GM12878 (cell line): ENCODE measurements at regions not wholly inside any gene's neighbourhood (a gene's known extent, or its start where the extent isn't known, plus 50 kb on each side); places are given as distances from the start of the nearest gene placed in this dataset.

Experiments
- EZH2 ChIP-seq: IDR thresholded peaks from 2 replicates; pipeline ENCODE4 v1.6.1; 2012; ENCODE audit warnings: low read depth, mild to moderate bottlenecking, control low read depth, inconsistent platforms, low read length, borderline replicate concordance; ENCODE audit not compliant: control insufficient read depth
- KDM1A ChIP-seq: fragments of 200-600 bp; sonication (generic); IDR thresholded peaks from 2 replicates; pipeline ENCODE4 v1.6.1; 2016; ENCODE audit warnings: borderline replicate concordance
- MTA3 ChIP-seq: IDR thresholded peaks from 2 replicates; pipeline ENCODE4 v1.6.1; 2012; ENCODE audit warnings: low read length, inconsistent platforms, borderline replicate concordance
- POLR2AphosphoS5 ChIP-seq: IDR thresholded peaks from 2 replicates; pipeline ENCODE4 v1.6.1; 2011; ENCODE audit warnings: mild to moderate bottlenecking, low read length, inconsistent platforms
- SMC3 ChIP-seq: IDR thresholded peaks from 2 replicates; pipeline ENCODE4 v1.6.1; 2011; ENCODE audit warnings: low read length, improper control_type of control experiment, borderline replicate concordance
- SP1 ChIP-seq: IDR thresholded peaks from one replicate; pipeline ENCODE4 v1.6.1; 2011; ENCODE audit warnings: low read depth, low read length
- SRF ChIP-seq, 2 experiments: IDR thresholded peaks; 2 replicates each; pipeline ENCODE4 v1.6.1; 2011; ENCODE audit warnings: low read depth in 2 of 2, low read length in 2 of 2, mild to moderate bottlenecking in 1 of 2, moderate library complexity in 1 of 2
- SUZ12 ChIP-seq: fragments of 200-600 bp; sonication (generic); IDR thresholded peaks from one replicate; pipeline ENCODE4 v1.6.1; 2018; ENCODE audit warnings: antibody characterized with exemption, mild to moderate bottlenecking; ENCODE audit not compliant: unreplicated experiment
- TF ChIP-seq, protein P1 (sequence below), 3 experiments: IDR thresholded peaks in 2 of 3; conservative IDR thresholded peaks in 1 of 3; 2 replicates each; pipeline ENCODE4 v1.5.1; 2011; ENCODE audit warnings: low read depth in 3 of 3, low read length in 3 of 3, mild to moderate bottlenecking in 3 of 3, control low read depth in 2 of 3, moderate library complexity in 2 of 3, inconsistent platforms in 1 of 3, mixed read lengths in 1 of 3; ENCODE audit not compliant: control insufficient read depth in 2 of 3, insufficient read depth in 1 of 3; ENCODE audit errors: extremely low read depth in 1 of 3
- TF ChIP-seq, protein P2 (sequence below): IDR thresholded peaks from 2 replicates; pipeline ENCODE4 v1.6.1; 2012; ENCODE audit warnings: low read length, inconsistent platforms
- TF ChIP-seq, protein P3 (sequence below): IDR thresholded peaks from 2 replicates; pipeline ENCODE4 v1.6.1; 2012; ENCODE audit warnings: mild to moderate bottlenecking, low read depth, low read length

DNA sequence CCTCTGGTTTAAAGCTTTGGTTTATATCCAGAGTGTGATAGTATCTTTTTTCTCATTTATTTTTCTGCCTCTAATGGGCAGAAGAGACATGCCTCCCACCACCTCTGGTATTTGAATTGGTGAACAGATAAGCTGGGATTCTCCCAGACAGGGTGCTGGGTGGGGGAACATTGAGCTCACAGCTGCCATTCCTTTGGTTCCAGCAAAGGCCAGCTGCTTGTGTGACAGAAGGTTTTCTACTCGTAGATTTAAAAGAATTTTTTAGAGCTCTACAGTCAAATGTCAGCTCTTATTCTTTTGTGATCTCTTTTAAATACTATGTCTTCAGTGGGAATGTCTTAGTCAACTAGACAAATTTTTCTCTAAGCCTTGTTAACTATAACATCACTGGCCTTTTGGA is 54.7 kb upstream of the ADAMTS16 start:
- TF ChIP-seq, protein P1, sequence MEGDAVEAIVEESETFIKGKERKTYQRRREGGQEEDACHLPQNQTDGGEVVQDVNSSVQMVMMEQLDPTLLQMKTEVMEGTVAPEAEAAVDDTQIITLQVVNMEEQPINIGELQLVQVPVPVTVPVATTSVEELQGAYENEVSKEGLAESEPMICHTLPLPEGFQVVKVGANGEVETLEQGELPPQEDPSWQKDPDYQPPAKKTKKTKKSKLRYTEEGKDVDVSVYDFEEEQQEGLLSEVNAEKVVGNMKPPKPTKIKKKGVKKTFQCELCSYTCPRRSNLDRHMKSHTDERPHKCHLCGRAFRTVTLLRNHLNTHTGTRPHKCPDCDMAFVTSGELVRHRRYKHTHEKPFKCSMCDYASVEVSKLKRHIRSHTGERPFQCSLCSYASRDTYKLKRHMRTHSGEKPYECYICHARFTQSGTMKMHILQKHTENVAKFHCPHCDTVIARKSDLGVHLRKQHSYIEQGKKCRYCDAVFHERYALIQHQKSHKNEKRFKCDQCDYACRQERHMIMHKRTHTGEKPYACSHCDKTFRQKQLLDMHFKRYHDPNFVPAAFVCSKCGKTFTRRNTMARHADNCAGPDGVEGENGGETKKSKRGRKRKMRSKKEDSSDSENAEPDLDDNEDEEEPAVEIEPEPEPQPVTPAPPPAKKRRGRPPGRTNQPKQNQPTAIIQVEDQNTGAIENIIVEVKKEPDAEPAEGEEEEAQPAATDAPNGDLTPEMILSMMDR (IDR thresholded peaks at IDR 0.05 in 2 of 3, conservative IDR thresholded peaks at IDR 0.05 in 1 of 3; ENCODE audit: control insufficient read depth in 2 of 3, extremely low read depth in 1 of 3, insufficient read depth in 1 of 3, low read depth in 3 of 3, low read length in 3 of 3), result no peak
- TF ChIP-seq EZH2 (no peak), MTA3 (no peak), SMC3 (no peak), SP1 (no peak), SUZ12 (no peak), POLR2AphosphoS5 (no peak), SRF (IDR thresholded peaks at IDR 0.05; ENCODE audit: low read depth in 2 of 2, low read length in 2 of 2) (no peak), KDM1A (no peak)
- TF ChIP-seq, protein P2, sequence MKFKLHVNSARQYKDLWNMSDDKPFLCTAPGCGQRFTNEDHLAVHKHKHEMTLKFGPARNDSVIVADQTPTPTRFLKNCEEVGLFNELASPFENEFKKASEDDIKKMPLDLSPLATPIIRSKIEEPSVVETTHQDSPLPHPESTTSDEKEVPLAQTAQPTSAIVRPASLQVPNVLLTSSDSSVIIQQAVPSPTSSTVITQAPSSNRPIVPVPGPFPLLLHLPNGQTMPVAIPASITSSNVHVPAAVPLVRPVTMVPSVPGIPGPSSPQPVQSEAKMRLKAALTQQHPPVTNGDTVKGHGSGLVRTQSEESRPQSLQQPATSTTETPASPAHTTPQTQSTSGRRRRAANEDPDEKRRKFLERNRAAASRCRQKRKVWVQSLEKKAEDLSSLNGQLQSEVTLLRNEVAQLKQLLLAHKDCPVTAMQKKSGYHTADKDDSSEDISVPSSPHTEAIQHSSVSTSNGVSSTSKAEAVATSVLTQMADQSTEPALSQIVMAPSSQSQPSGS, result no peak
- TF ChIP-seq, protein P3, sequence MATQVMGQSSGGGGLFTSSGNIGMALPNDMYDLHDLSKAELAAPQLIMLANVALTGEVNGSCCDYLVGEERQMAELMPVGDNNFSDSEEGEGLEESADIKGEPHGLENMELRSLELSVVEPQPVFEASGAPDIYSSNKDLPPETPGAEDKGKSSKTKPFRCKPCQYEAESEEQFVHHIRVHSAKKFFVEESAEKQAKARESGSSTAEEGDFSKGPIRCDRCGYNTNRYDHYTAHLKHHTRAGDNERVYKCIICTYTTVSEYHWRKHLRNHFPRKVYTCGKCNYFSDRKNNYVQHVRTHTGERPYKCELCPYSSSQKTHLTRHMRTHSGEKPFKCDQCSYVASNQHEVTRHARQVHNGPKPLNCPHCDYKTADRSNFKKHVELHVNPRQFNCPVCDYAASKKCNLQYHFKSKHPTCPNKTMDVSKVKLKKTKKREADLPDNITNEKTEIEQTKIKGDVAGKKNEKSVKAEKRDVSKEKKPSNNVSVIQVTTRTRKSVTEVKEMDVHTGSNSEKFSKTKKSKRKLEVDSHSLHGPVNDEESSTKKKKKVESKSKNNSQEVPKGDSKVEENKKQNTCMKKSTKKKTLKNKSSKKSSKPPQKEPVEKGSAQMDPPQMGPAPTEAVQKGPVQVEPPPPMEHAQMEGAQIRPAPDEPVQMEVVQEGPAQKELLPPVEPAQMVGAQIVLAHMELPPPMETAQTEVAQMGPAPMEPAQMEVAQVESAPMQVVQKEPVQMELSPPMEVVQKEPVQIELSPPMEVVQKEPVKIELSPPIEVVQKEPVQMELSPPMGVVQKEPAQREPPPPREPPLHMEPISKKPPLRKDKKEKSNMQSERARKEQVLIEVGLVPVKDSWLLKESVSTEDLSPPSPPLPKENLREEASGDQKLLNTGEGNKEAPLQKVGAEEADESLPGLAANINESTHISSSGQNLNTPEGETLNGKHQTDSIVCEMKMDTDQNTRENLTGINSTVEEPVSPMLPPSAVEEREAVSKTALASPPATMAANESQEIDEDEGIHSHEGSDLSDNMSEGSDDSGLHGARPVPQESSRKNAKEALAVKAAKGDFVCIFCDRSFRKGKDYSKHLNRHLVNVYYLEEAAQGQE, result no peak
